ENCODE measurements at regions not wholly inside any gene's neighbourhood (a gene's known extent, or its start where the extent isn't known, plus 50 kb on each side); places are given as distances from the start of the nearest gene placed in this dataset.

- DNase-seq (ENCODE audit: low read depth): no peak
- CTCF ChIA-PET: no interaction called here
- POLR2A ChIA-PET: no interaction called here
- no peak for TF ChIP-seq CTCF (IDR thresholded peaks at IDR 0.05; ENCODE audit: insufficient read depth, low read depth, low read length)
- Histone ChIP-seq H3K36me3 (ENCODE audit: control insufficient read depth, insufficient read depth, low read length) (no peaks in the 10 kb centered on the region), H3K27me3 (ENCODE audit: control insufficient read depth, insufficient read depth, low read length) (no peaks in the 10 kb centered on the region), H3K4me3 (ENCODE audit: low read depth, low read length) (no peak overlapping the region)
Observed at GRCh38 chr1:238475712-238476111, 585.0 kb upstream of the ZP4 start.

- no peak overlapping the region for H3K4me3 ChIP-seq (ENCODE audit: low read depth, low read length)
- no peak for TF ChIP-seq CTCF (IDR thresholded peaks at IDR 0.05; ENCODE audit: insufficient read depth, low read depth, low read length)
- no peaks in the 10 kb centered on the region for H3K27me3 ChIP-seq (ENCODE audit: control insufficient read depth, insufficient read depth, low read length)
- no peak for DNase-seq (ENCODE audit: low read depth)
- H3K36me3 ChIP-seq (ENCODE audit: control insufficient read depth, insufficient read depth, low read length): no peaks in the 10 kb centered on the region
- ChIA-PET POLR2A (no interaction called here), CTCF (no interaction called here)
Observed at GRCh38 chr1:238474263-238474662, 583.5 kb upstream of the ZP4 start.

- DNase-seq (ENCODE audit: low read depth): no peak
- no peak overlapping the region for H3K4me3 ChIP-seq (ENCODE audit: low read depth, low read length)
- H3K27me3 ChIP-seq (ENCODE audit: control insufficient read depth, insufficient read depth, low read length): no peaks in the 10 kb centered on the region
- ChIA-PET POLR2A (no interaction called here), CTCF (no interaction called here)
- H3K36me3 ChIP-seq (ENCODE audit: control insufficient read depth, insufficient read depth, low read length): no peaks in the 10 kb centered on the region
- TF ChIP-seq CTCF (IDR thresholded peaks at IDR 0.05; ENCODE audit: insufficient read depth, low read depth, low read length): no peak
Observed at GRCh38 chr1:238469146-238469631, 578.5 kb upstream of the ZP4 start.

GRCh38 chr1:238468068-238468467, 577.3 kb upstream of the ZP4 start:
- H3K27me3 ChIP-seq (ENCODE audit: control insufficient read depth, insufficient read depth, low read length): no peaks in the 10 kb centered on the region
- ChIA-PET CTCF (interaction anchor here (0.5 kb wide), 1 partner anchor 45 kb away, joined by 3 read pairs; no protein-coding TSS in a partner anchor), POLR2A (no interaction called here)
- H3K36me3 ChIP-seq (ENCODE audit: control insufficient read depth, insufficient read depth, low read length): no peaks in the 10 kb centered on the region
- no peak for DNase-seq (ENCODE audit: low read depth)
- H3K4me3 ChIP-seq (ENCODE audit: low read depth, low read length): no peak overlapping the region
- no peak for TF ChIP-seq CTCF (IDR thresholded peaks at IDR 0.05; ENCODE audit: insufficient read depth, low read depth, low read length)

GRCh38 chr1:238466459-238466858, 575.7 kb upstream of the ZP4 start:
- Histone ChIP-seq H3K36me3 (ENCODE audit: control insufficient read depth, insufficient read depth, low read length) (no peaks in the 10 kb centered on the region), H3K27me3 (ENCODE audit: control insufficient read depth, insufficient read depth, low read length) (no peaks in the 10 kb centered on the region), H3K4me3 (ENCODE audit: low read depth, low read length) (no peak overlapping the region)
- no peak for TF ChIP-seq CTCF (IDR thresholded peaks at IDR 0.05; ENCODE audit: insufficient read depth, low read depth, low read length)
- DNase-seq (ENCODE audit: low read depth): no peak
- POLR2A ChIA-PET: no interaction called here
- CTCF ChIA-PET: interaction anchor here (1.6 kb wide), 1 partner anchor 36 kb away, joined by 3 read pairs; no protein-coding TSS in a partner anchor

Data from BJ (cell line).